HG02840 (cell line): ENCODE measurements at regions not wholly inside any gene's neighbourhood (a gene's known extent, or its start where the extent isn't known, plus 50 kb on each side); places are given as distances from the start of the nearest gene placed in this dataset.
"Not testable (repeated sequence)": the region's sequence is repeated elsewhere in the genome, so short reads cannot be mapped to it uniquely, and the experiment has no call there.

Source experiments
- ATAC-seq: cut with Tn5 transposase; IDR thresholded peaks from one replicate; pipeline ENCODE4 v1.9.1; 2021; ENCODE audit warnings: mild to moderate bottlenecking, moderate library complexity, moderate number of reproducible peaks; ENCODE audit not compliant: unreplicated experiment, low FRiP score

GRCh38 chr4:104334410-104334809, 160.3 kb downstream of the CXXC4 start:
- no peak for ATAC-seq

GRCh38 chr4:104330125-104330905, 164.4 kb downstream of the CXXC4 start:
- no peak for ATAC-seq

GRCh38 chr4:104326991-104327694, 167.6 kb downstream of the CXXC4 start:
- not testable (repeated sequence) for ATAC-seq

- no peak for ATAC-seq
Measured at GRCh38 chr4:104302731-104303130, 192.0 kb downstream of the CXXC4 start.

- ATAC-seq, result no peak
Measured at GRCh38 chr4:104294811-104295210, 199.9 kb downstream of the CXXC4 start.

GRCh38 chr4:104286867-104287266, 207.8 kb downstream of the CXXC4 start:
- ATAC-seq, result no peak

- no peak for ATAC-seq
Measured at GRCh38 chr4:104283303-104283702, 211.4 kb downstream of the CXXC4 start.

- no peak for ATAC-seq
Measured at GRCh38 chr4:104279744-104280143, 214.9 kb downstream of the CXXC4 start.

- no peak for ATAC-seq
Measured at GRCh38 chr4:104272966-104273365, 221.7 kb downstream of the CXXC4 start.

- ATAC-seq, result not testable (repeated sequence)
Measured at GRCh38 chr4:104269603-104270002, 225.1 kb downstream of the CXXC4 start.

- ATAC-seq, result no peak
Measured at GRCh38 chr4:104263100-104263499, 231.6 kb downstream of the CXXC4 start.

- no peak for ATAC-seq
Measured at GRCh38 chr4:104262678-104263077, 232.0 kb downstream of the CXXC4 start.

- ATAC-seq, result no peak
Measured at GRCh38 chr4:104248726-104249125, 246.0 kb downstream of the CXXC4 start.

- ATAC-seq, result no peak
Measured at GRCh38 chr4:104235967-104236366, 258.7 kb downstream of the CXXC4 start.

GRCh38 chr4:104217526-104217925, 277.2 kb downstream of the CXXC4 start:
- no peak for ATAC-seq

GRCh38 chr4:104211657-104212056, 283.0 kb downstream of the CXXC4 start:
- no peak for ATAC-seq

- no peak for ATAC-seq
Measured at GRCh38 chr4:104210420-104210819, 284.3 kb downstream of the CXXC4 start.

GRCh38 chr4:104206784-104207183, 287.9 kb downstream of the CXXC4 start:
- ATAC-seq, result no peak

- no peak for ATAC-seq
Measured at GRCh38 chr4:104205116-104205515, 289.6 kb downstream of the CXXC4 start.

- no peak for ATAC-seq
Measured at GRCh38 chr4:104188301-104188700, 306.4 kb downstream of the CXXC4 start.

GRCh38 chr4:104169437-104169836, 325.3 kb downstream of the CXXC4 start:
- ATAC-seq, result no peak

- no peak for ATAC-seq
Measured at GRCh38 chr4:104166749-104167148, 327.9 kb downstream of the CXXC4 start.
